Loucy (cell line): ENCODE measurements at regions not wholly inside any gene's neighbourhood (a gene's known extent, or its start where the extent isn't known, plus 50 kb on each side); places are given as distances from the start of the nearest gene placed in this dataset.

ENCODE experiments used
- CTCF ChIP-seq: fragments of 200-600 bp; sonication (generic); conservative IDR thresholded peaks from 2 replicates; pipeline ENCODE4 v1.5.1; 2014; ENCODE audit warnings: mild to moderate bottlenecking, antibody characterized with exemption, low read length
- EZH2phosphoT487 ChIP-seq: fragments of 200-600 bp; IDR thresholded peaks from 2 replicates; pipeline ENCODE4 v1.6.1; 2018; ENCODE audit warnings: antibody characterized with exemption, mild to moderate bottlenecking, moderate library complexity, borderline replicate concordance

- no peak for TF ChIP-seq CTCF
- no peak for TF ChIP-seq EZH2phosphoT487
These were observed 553.9 kb downstream of the VRK1 start for GRCh38 chr14:97350894-97351731.
